SK-N-SH (cell line): ENCODE measurements at regions not wholly inside any gene's neighbourhood (a gene's known extent, or its start where the extent isn't known, plus 50 kb on each side); places are given as distances from the start of the nearest gene placed in this dataset.

Experiments used
- CTCF ChIA-PET: fragments of 300-600, 350-600 bp; formaldehyde crosslinking; extraction: SDS; loops from one replicate; lab custom pipeline; 2021; lab: Yijun Ruan, JAX
- POLR2A ChIA-PET: fragments of 350-600 bp; sonication (Branson Sonifier 250); formaldehyde crosslinking; extraction: SDS; loops from one replicate; lab custom pipeline; 2020; ENCODE audit warnings: antibody characterized with exemption, inconsistent platforms; lab: Yijun Ruan, JAX
- DNase-seq: peaks from one replicate; pipeline ENCODE4 v3.0.0; 2012
- H2AFZ ChIP-seq: fragments of 200-600 bp; sonication (generic); 2 replicates; pipeline ENCODE4 v1.8.1; 2016; ENCODE audit warnings: antibody characterized with exemption, mild to moderate bottlenecking, low read depth
- H3F3A ChIP-seq: fragments of 200-600 bp; sonication (generic); replicated peaks from 2 replicates; pipeline ENCODE3; 2016; ENCODE audit warnings: antibody characterized with exemption, mild to moderate bottlenecking; ENCODE audit not compliant: insufficient read depth
- H3K27ac ChIP-seq, 2 experiments: fragments of 200-500 bp in 1 of 2; fragments of 200-600 bp in 1 of 2; sonication (Bioruptor generic) in 1 of 2; sonication (generic), shearing (Covaris generic) in 1 of 2; 2 replicates each; pipeline versions ENCODE4 v1.5.1 to v1.6.1; 2014 to 2016; ENCODE audit warnings: low read depth in 2 of 2, inconsistent platforms in 1 of 2, low read length in 1 of 2, mild to moderate bottlenecking in 1 of 2, mixed read lengths in 1 of 2
- H3K27me3 ChIP-seq: fragments of 200-600 bp; sonication (generic), shearing (Covaris generic); 2 replicates; pipeline ENCODE4 v1.6.1; 2016; ENCODE audit warnings: mixed run types; ENCODE audit not compliant: insufficient read depth
- H3K36me3 ChIP-seq, 2 experiments: fragments of 200-500 bp in 1 of 2; fragments of 200-600 bp in 1 of 2; sonication (Bioruptor generic) in 1 of 2; sonication (generic) in 1 of 2; replicated peaks in 1 of 2; 2 replicates each; pipeline versions ENCODE3 to v1.5.1; 2014 to 2016; ENCODE audit warnings: low read length in 1 of 2, mild to moderate bottlenecking in 1 of 2; ENCODE audit not compliant: insufficient read depth in 2 of 2, control insufficient read depth in 1 of 2
- H3K4me1 ChIP-seq, 2 experiments: fragments of 200-500 bp in 1 of 2; fragments of 200-600 bp in 1 of 2; sonication (Bioruptor generic) in 1 of 2; sonication (generic), shearing (Covaris generic) in 1 of 2; 2 replicates each; pipeline versions ENCODE4 v1.5.1 to v1.6.1; 2014 to 2016; ENCODE audit warnings: low read depth in 1 of 2, low read length in 1 of 2, mixed run types in 1 of 2; ENCODE audit not compliant: insufficient read depth in 2 of 2, control insufficient read depth in 1 of 2
- H3K4me2 ChIP-seq: fragments of 200-600 bp; sonication (generic), shearing (Covaris generic); 2 replicates; pipeline ENCODE4 v1.6.1; 2017; ENCODE audit warnings: mixed run types
- H3K4me3 ChIP-seq, 2 experiments: fragments of 200-500 bp in 1 of 2; fragments of 200-600 bp in 1 of 2; sonication (Bioruptor generic) in 1 of 2; sonication (generic), shearing (Covaris generic) in 1 of 2; 2 replicates each; pipeline versions ENCODE4 v1.5.1 to v1.8.1; 2014 to 2016; ENCODE audit warnings: low read depth in 2 of 2, inconsistent platforms in 1 of 2, low read length in 1 of 2, mild to moderate bottlenecking in 1 of 2, mixed read lengths in 1 of 2, moderate library complexity in 1 of 2
- H3K79me2 ChIP-seq: fragments of 200-600 bp; sonication (generic); 2 replicates; pipeline ENCODE4 v1.8.1; 2017; ENCODE audit warnings: mild to moderate bottlenecking; ENCODE audit not compliant: insufficient read depth
- H3K9ac ChIP-seq: fragments of 200-600 bp; sonication (generic); 2 replicates; pipeline ENCODE4 v1.6.1; 2017; ENCODE audit warnings: mixed run types
- H3K9me2 ChIP-seq: fragments of 200-600 bp; sonication (generic); 2 replicates; pipeline ENCODE4 v1.6.1; 2017; ENCODE audit warnings: mixed run types
- H3K9me3 ChIP-seq: fragments of 200-600 bp; sonication (generic); 2 replicates; pipeline ENCODE4 v1.6.1; 2017; ENCODE audit warnings: mixed run types, mild to moderate bottlenecking, moderate library complexity
- H4K20me1 ChIP-seq: fragments of 200-600 bp; sonication (generic); 2 replicates; pipeline ENCODE4 v1.6.1; 2017; ENCODE audit warnings: mild to moderate bottlenecking, mixed run types; ENCODE audit not compliant: insufficient read depth
- CHD2 ChIP-seq: fragments of 150-350 bp; IDR thresholded peaks from 2 replicates; pipeline ENCODE4 v1.6.1; 2018; ENCODE audit warnings: low read length; ENCODE audit not compliant: partially characterized antibody
- ELF1 ChIP-seq: IDR thresholded peaks from 2 replicates; pipeline ENCODE4 v1.4.0; 2012
- FOSL2 ChIP-seq: IDR thresholded peaks from 2 replicates; pipeline ENCODE4 v1.4.0; 2012; ENCODE audit warnings: low read depth, mild to moderate bottlenecking, moderate library complexity, borderline replicate concordance
- FOXJ3 ChIP-seq: sonication (generic); formaldehyde crosslinking; IDR thresholded peaks from 2 replicates; pipeline ENCODE4 v1.5.1; 2020; ENCODE audit warnings: mild to moderate bottlenecking, missing genetic modification reagents
- FOXM1 ChIP-seq: IDR thresholded peaks from 2 replicates; pipeline ENCODE4 v1.4.0; 2012; ENCODE audit warnings: low read depth, mild to moderate bottlenecking
- JUND ChIP-seq: IDR thresholded peaks from 2 replicates; pipeline ENCODE4 v1.4.0; 2012
- MXI1 ChIP-seq: IDR thresholded peaks from 2 replicates; pipeline ENCODE4 v1.6.1; 2012; ENCODE audit warnings: mild to moderate bottlenecking, low read depth, low read length, improper control_type of control experiment
- NFIC ChIP-seq: IDR thresholded peaks from 2 replicates; pipeline ENCODE4 v1.4.0; 2012; ENCODE audit warnings: borderline replicate concordance
- NRF1 ChIP-seq: IDR thresholded peaks from 2 replicates; pipeline ENCODE4 v1.6.1; 2012; ENCODE audit warnings: low read depth, mild to moderate bottlenecking, low read length
- RAD21 ChIP-seq: IDR thresholded peaks from 2 replicates; pipeline ENCODE4 v1.6.1; 2012; ENCODE audit warnings: mild to moderate bottlenecking, low read length
- RFX5 ChIP-seq: IDR thresholded peaks from 2 replicates; pipeline ENCODE4 v1.6.1; 2012; ENCODE audit warnings: mild to moderate bottlenecking, improper control_type of control experiment, low read length
- RXRA ChIP-seq: IDR thresholded peaks from 2 replicates; pipeline ENCODE4 v1.4.0; 2012; ENCODE audit warnings: low read depth, mild to moderate bottlenecking, borderline replicate concordance
- TEAD4 ChIP-seq: IDR thresholded peaks from 2 replicates; pipeline ENCODE4 v1.4.0; 2012; ENCODE audit warnings: mild to moderate bottlenecking, borderline replicate concordance; ENCODE audit not compliant: insufficient read depth
- USF2 ChIP-seq: fragments of 150-350 bp; IDR thresholded peaks from 2 replicates; pipeline ENCODE4 v1.6.1; 2017; ENCODE audit warnings: antibody characterized with exemption, low read length, low read depth, borderline replicate concordance
- YY1 ChIP-seq: IDR thresholded peaks from 2 replicates; pipeline ENCODE4 v1.4.0; 2012; ENCODE audit warnings: low read depth, mild to moderate bottlenecking
- WGBS: methylation state at CpG from one replicate; pipeline ENCODE4 v1.1.6; 2017; ENCODE audit warnings: low lambda C conversion rate; 5-methylcytosine and 5-hydroxymethylcytosine counted together
- TF ChIP-seq, protein P1 (sequence below): IDR thresholded peaks from 2 replicates; pipeline ENCODE4 v1.6.1; 2012; ENCODE audit warnings: mild to moderate bottlenecking, low read depth, low read length, moderate library complexity
- TF ChIP-seq, protein P2 (sequence below): IDR thresholded peaks from 2 replicates; pipeline ENCODE4 v1.4.0; 2012; ENCODE audit warnings: low read depth
- TF ChIP-seq, protein P3 (sequence below): IDR thresholded peaks from 2 replicates; pipeline ENCODE4 v1.4.0; 2012; ENCODE audit warnings: low read depth, borderline replicate concordance

DNA sequence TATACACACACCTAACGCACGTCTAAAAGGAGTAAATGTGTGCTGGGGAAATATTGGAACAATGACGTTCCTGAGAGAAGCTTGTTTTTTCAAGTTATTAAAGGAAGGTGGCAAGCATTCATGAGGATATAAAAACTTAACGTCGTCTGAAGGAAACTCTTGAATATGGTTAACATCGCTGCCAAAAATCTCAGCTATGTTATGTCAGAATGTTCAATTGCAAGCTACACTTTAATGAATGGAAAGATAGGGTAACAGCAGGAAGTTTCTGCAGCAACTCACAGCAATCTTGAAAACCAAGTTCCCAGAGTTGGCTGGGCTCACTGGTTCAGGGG, 54.3 kb upstream of the MEF2A start (continued):
- TF ChIP-seq, protein P1, sequence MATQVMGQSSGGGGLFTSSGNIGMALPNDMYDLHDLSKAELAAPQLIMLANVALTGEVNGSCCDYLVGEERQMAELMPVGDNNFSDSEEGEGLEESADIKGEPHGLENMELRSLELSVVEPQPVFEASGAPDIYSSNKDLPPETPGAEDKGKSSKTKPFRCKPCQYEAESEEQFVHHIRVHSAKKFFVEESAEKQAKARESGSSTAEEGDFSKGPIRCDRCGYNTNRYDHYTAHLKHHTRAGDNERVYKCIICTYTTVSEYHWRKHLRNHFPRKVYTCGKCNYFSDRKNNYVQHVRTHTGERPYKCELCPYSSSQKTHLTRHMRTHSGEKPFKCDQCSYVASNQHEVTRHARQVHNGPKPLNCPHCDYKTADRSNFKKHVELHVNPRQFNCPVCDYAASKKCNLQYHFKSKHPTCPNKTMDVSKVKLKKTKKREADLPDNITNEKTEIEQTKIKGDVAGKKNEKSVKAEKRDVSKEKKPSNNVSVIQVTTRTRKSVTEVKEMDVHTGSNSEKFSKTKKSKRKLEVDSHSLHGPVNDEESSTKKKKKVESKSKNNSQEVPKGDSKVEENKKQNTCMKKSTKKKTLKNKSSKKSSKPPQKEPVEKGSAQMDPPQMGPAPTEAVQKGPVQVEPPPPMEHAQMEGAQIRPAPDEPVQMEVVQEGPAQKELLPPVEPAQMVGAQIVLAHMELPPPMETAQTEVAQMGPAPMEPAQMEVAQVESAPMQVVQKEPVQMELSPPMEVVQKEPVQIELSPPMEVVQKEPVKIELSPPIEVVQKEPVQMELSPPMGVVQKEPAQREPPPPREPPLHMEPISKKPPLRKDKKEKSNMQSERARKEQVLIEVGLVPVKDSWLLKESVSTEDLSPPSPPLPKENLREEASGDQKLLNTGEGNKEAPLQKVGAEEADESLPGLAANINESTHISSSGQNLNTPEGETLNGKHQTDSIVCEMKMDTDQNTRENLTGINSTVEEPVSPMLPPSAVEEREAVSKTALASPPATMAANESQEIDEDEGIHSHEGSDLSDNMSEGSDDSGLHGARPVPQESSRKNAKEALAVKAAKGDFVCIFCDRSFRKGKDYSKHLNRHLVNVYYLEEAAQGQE = no peak
- TF ChIP-seq TEAD4 (no peak), FOSL2 (no peak), RFX5 (no peak), JUND (no peak), FOXM1 (no peak), FOXJ3 (CRISPR knock-in tag) (no peak), RXRA (no peak), CHD2 (no peak)
- TF ChIP-seq, protein P2, sequence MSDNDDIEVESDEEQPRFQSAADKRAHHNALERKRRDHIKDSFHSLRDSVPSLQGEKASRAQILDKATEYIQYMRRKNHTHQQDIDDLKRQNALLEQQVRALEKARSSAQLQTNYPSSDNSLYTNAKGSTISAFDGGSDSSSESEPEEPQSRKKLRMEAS = no peak
- TF ChIP-seq, protein P3, sequence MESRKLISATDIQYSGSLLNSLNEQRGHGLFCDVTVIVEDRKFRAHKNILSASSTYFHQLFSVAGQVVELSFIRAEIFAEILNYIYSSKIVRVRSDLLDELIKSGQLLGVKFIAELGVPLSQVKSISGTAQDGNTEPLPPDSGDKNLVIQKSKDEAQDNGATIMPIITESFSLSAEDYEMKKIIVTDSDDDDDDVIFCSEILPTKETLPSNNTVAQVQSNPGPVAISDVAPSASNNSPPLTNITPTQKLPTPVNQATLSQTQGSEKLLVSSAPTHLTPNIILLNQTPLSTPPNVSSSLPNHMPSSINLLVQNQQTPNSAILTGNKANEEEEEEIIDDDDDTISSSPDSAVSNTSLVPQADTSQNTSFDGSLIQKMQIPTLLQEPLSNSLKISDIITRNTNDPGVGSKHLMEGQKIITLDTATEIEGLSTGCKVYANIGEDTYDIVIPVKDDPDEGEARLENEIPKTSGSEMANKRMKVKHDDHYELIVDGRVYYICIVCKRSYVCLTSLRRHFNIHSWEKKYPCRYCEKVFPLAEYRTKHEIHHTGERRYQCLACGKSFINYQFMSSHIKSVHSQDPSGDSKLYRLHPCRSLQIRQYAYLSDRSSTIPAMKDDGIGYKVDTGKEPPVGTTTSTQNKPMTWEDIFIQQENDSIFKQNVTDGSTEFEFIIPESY = no peak

- H3K9me3 ChIP-seq = no peaks in the 10 kb centered on the region
- no peaks in the 10 kb centered on the region for H3K27me3 ChIP-seq
- no peaks in the 10 kb centered on the region for H3F3A ChIP-seq
- H3K9me2 ChIP-seq = no peaks in the 10 kb centered on the region
- POLR2A ChIA-PET = no interaction called here
- H4K20me1 ChIP-seq = no peaks in the 10 kb centered on the region
- H2AFZ ChIP-seq = no peak overlapping the region
- no peak overlapping the region for H3K9ac ChIP-seq
- H3K4me3 ChIP-seq = no peak overlapping the region
- no peak for DNase-seq
- no peaks in the 10 kb centered on the region for H3K36me3 ChIP-seq
- CTCF ChIA-PET = interaction anchor here (1.0 to 2.5 kb wide), 4 partner anchors 9 to 192 kb away, joined by 3 to 10 read pairs (median 4); no protein-coding TSS in a partner anchor
- WGBS = 81% methylated on average over 12 of the region's 14 CpGs
- H3K4me2 ChIP-seq = no peak overlapping the region
- H3K27ac ChIP-seq = no peak overlapping the region
- peaks cover 0 to 11% of the 10 kb centered on the region in 2 experiments; a peak in 2 of 4 replicates for H3K4me1 ChIP-seq
- H3K79me2 ChIP-seq = no peaks in the 10 kb centered on the region
- no peak for TF ChIP-seq ELF1
- TF ChIP-seq, protein P1 = no peak
- no peak for TF ChIP-seq YY1
- no peak for TF ChIP-seq USF2
- no peak for TF ChIP-seq NFIC
- TF ChIP-seq RAD21 = no peak
- TF ChIP-seq NRF1 = no peak
- TF ChIP-seq TEAD4 = no peak
- no peak for TF ChIP-seq MXI1
- TF ChIP-seq, protein P3 = no peak
These were observed 53.7 kb upstream of the MEF2A start for GRCh38 chr15:99511866-99512661.
